Cardiac muscle cell (in vitro differentiated cells and primary cell): ENCODE measurements at regions not wholly inside any gene's neighbourhood (a gene's known extent, or its start where the extent isn't known, plus 50 kb on each side); places are given as distances from the start of the nearest gene placed in this dataset.

Experiments used
- DNase-seq, 2 donors: peaks; one replicate each; pipeline versions ENCODE4 v3.0.0 to v3.0.0-alpha.2; 2010 to 2017; ENCODE audit warnings: low read depth in 1 of 2, low spot score in 1 of 2
- H3K27ac ChIP-seq: fragments of 200-600 bp; sonication (generic); 2 replicates; pipeline ENCODE4 v1.5.1; 2016
- H3K27me3 ChIP-seq: fragments of 200-600 bp; sonication (generic); 2 replicates; pipeline ENCODE4 v1.6.0; 2016; ENCODE audit warnings: control low read depth
- H3K36me3 ChIP-seq: fragments of 200-600 bp; sonication (generic); 2 replicates; pipeline ENCODE4 v1.5.1; 2016; ENCODE audit warnings: control low read depth
- H3K4me1 ChIP-seq: fragments of 200-600 bp; sonication (generic); 2 replicates; pipeline ENCODE4 v1.8.1; 2017; ENCODE audit warnings: low read depth, mild to moderate bottlenecking, mixed run types
- H3K4me3 ChIP-seq: fragments of 200-600 bp; sonication (generic); 2 replicates; pipeline ENCODE4 v1.5.1; 2016; ENCODE audit warnings: mild to moderate bottlenecking
- H3K9me3 ChIP-seq: fragments of 200-600 bp; sonication (generic); 2 replicates; pipeline ENCODE4 v1.5.1; 2017; ENCODE audit warnings: low read depth, mild to moderate bottlenecking, control low read depth
- CTCF ChIP-seq: IDR thresholded peaks from 2 replicates; pipeline ENCODE4 v1.5.1; 2012; ENCODE audit warnings: low read depth, mild to moderate bottlenecking, low read length

GRCh38 chr13:47135800-47136503 lies 239.1 kb upstream of the HTR2A start:
- H3K9me3 ChIP-seq, result no peaks in the 10 kb centered on the region
- H3K27ac ChIP-seq, result no peak overlapping the region
- H3K4me1 ChIP-seq, result no peaks in the 10 kb centered on the region
- H3K27me3 ChIP-seq, result no peaks in the 10 kb centered on the region
- DNase-seq, result no peak
- H3K4me3 ChIP-seq, result no peak overlapping the region
- no peaks in the 10 kb centered on the region for H3K36me3 ChIP-seq
- no peak for TF ChIP-seq CTCF

DNA sequence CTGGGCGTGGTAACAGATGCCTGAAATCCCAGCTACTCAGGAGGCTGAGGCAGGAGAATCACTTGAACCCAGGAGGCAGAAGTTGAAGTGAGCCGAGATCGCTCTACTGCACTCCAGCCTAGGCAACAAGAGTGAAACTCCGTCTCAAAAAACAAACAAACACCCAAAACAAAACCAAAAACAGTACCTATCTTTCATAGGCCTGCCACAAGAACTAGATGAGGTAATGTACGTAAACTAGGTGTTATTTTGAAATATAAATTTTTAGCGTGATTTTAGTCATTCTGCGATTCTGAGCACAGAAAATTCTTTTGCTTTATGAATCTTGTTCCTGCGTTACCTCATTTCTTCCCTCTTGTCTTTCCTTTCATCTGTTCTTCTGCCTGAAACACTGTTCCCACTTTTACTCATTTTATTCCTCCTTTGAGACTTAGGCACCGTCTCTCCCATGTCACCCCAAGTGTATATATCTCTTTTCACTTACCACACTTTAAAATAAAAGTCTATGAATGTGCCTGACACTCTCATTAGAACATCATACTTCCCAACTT lies 238.2 kb upstream of the HTR2A start:
- Histone ChIP-seq H3K9me3 (no peaks in the 10 kb centered on the region), H3K4me1 (no peaks in the 10 kb centered on the region), H3K4me3 (no peak overlapping the region), H3K27me3 (no peaks in the 10 kb centered on the region), H3K27ac (no peak overlapping the region), H3K36me3 (no peaks in the 10 kb centered on the region)
- DNase-seq, result no peak
- TF ChIP-seq CTCF, result no peak

GRCh38 chr13:47133011-47133445 lies 236.2 kb upstream of the HTR2A start:
- Histone ChIP-seq H3K4me3 (no peak overlapping the region), H3K36me3 (no peaks in the 10 kb centered on the region), H3K27ac (no peak overlapping the region), H3K4me1 (no peaks in the 10 kb centered on the region), H3K9me3 (no peaks in the 10 kb centered on the region), H3K27me3 (no peaks in the 10 kb centered on the region)
- no peak for DNase-seq
- no peak for TF ChIP-seq CTCF

GRCh38 chr13:47129461-47129860 lies 232.6 kb upstream of the HTR2A start:
- Histone ChIP-seq H3K9me3 (no peaks in the 10 kb centered on the region), H3K27me3 (no peaks in the 10 kb centered on the region), H3K27ac (no peak overlapping the region), H3K4me1 (no peaks in the 10 kb centered on the region), H3K36me3 (no peaks in the 10 kb centered on the region), H3K4me3 (no peak overlapping the region)
- DNase-seq, result no peak
- no peak for TF ChIP-seq CTCF

DNA sequence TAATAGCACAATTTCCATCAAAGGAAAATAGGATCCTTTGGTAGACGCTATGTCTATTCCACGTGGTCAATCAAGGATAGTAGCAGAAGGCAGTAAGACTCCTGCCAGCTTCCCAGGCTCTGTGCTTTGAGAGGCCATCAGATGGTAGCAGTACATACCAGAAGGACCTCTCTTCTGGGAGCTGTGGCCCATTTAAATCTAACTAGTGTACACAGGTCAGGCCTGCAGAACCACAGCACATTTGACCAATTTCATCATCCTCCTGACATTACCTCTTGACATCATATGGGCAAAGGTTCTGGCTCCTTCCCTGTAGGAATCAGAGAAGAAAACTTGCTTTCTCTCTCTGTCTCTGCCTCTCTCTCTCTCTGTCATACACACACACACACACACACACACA lies 229.6 kb upstream of the HTR2A start:
- H3K9me3 ChIP-seq, result no peaks in the 10 kb centered on the region
- H3K4me3 ChIP-seq, result no peak overlapping the region
- DNase-seq, result peak in 1 of 2 donors; percentile 51
- no peak overlapping the region for H3K27ac ChIP-seq
- H3K4me1 ChIP-seq, result peaks cover under 1% of the 10 kb centered on the region
- H3K27me3 ChIP-seq, result no peaks in the 10 kb centered on the region
- H3K36me3 ChIP-seq, result no peaks in the 10 kb centered on the region
- peak; percentile 21 for TF ChIP-seq CTCF
